Lower leg skin (tissue), 4 donors: ENCODE measurements at regions not wholly inside any gene's neighbourhood (a gene's known extent, or its start where the extent isn't known, plus 50 kb on each side); places are given as distances from the start of the nearest gene placed in this dataset.

ENCODE experiments used
- DNase-seq, 2 donors: peaks; one replicate each; pipeline ENCODE4 v3.0.0-alpha.2; 2019; ENCODE audit warnings: low spot score in 2 of 2
- H3K4me3 ChIP-seq: fragments of 200-600 bp; sonication (generic); 2 replicates; pipeline ENCODE4 v1.5.1; 2017; ENCODE audit warnings: mild to moderate bottlenecking, low read depth; ENCODE audit not compliant: poor library complexity, severe bottlenecking
- POLR2A ChIP-seq, 2 donors: fragments of 450-650 bp; IDR thresholded peaks; one replicate each; pipeline ENCODE4 v1.6.1; 2016 to 2017; ENCODE audit warnings: antibody characterized with exemption in 2 of 2, mild to moderate bottlenecking in 1 of 2, moderate library complexity in 1 of 2
- WGBS, 2 donors: methylation state at CpG; one replicate each; pipeline ENCODE4 v1.1.5; 2018; 5-methylcytosine and 5-hydroxymethylcytosine counted together
- intact Hi-C: fragments of 100-400 bp; cut with DNase I; formaldehyde crosslinking; loops from one replicate; pipeline ENCODE4 v1.15.0; 2023; ENCODE audit warnings: low total_unique reads
- TF ChIP-seq, protein P1 (sequence below), 3 donors: fragments of 450-650 bp; IDR thresholded peaks; one replicate each; pipeline ENCODE4 v1.5.1; 2016; ENCODE audit warnings: antibody characterized with exemption in 3 of 3, mild to moderate bottlenecking in 3 of 3, moderate library complexity in 2 of 3

DNA sequence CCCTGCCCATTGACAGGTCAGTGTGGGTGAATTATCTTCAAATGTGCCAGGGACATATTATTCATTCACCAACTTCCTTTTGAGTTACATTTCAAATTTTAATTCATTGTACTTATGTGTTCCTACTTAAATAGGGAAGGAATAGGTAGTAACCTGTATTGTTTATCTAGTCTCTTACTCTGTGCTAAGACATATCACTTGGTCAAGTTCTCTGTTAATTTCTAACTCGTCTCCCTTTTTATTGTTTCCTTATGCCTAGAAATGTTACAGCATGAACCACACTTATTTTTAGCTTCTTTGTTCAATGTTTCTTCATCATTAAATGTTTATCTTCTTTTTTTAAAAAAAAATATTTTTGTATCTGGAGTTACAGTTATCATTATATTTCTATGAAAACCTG, 151.9 kb downstream of the HAUS1 start:
- TF ChIP-seq POLR2A (IDR thresholded peaks at IDR 0.05): no peak
- TF ChIP-seq, protein P1, sequence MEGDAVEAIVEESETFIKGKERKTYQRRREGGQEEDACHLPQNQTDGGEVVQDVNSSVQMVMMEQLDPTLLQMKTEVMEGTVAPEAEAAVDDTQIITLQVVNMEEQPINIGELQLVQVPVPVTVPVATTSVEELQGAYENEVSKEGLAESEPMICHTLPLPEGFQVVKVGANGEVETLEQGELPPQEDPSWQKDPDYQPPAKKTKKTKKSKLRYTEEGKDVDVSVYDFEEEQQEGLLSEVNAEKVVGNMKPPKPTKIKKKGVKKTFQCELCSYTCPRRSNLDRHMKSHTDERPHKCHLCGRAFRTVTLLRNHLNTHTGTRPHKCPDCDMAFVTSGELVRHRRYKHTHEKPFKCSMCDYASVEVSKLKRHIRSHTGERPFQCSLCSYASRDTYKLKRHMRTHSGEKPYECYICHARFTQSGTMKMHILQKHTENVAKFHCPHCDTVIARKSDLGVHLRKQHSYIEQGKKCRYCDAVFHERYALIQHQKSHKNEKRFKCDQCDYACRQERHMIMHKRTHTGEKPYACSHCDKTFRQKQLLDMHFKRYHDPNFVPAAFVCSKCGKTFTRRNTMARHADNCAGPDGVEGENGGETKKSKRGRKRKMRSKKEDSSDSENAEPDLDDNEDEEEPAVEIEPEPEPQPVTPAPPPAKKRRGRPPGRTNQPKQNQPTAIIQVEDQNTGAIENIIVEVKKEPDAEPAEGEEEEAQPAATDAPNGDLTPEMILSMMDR (IDR thresholded peaks at IDR 0.05): no peak

DNA sequence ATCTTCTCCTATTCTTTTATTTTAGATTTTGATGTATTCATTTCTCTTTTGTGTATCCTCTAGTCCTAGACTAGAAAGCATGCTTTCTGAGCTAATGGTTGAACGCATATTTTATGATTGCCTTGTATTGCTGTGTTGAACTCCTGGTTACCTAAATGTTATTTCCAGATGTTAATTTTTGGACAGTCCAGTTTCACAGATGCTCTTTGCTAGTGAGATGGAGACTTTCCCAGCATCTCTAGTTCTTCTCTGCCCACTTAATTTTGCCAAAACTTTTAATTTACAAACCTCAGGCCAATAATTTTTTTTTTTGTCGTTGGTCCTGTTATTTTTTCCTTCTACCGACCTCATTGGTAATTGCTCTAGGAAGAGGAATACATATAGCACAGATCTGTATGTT, 153.2 kb downstream of the HAUS1 start:
- no peak for DNase-seq
- 68 to 74% methylated on average over 3 of the region's 3 CpGs for WGBS, 2 donors
- intact Hi-C loops: no loop called here
- no peak overlapping the region for H3K4me3 ChIP-seq
- TF ChIP-seq POLR2A (IDR thresholded peaks at IDR 0.05): no peak
- TF ChIP-seq, protein P1 (IDR thresholded peaks at IDR 0.05): no peak

More for the DNA sequence above, 151.9 kb downstream of the HAUS1 start:
- no peak for DNase-seq
- H3K4me3 ChIP-seq: no peak overlapping the region
- intact Hi-C loops: no loop called here
- WGBS, 2 donors: 61 to 73% methylated on average over 1 of the region's 1 CpG

DNA sequence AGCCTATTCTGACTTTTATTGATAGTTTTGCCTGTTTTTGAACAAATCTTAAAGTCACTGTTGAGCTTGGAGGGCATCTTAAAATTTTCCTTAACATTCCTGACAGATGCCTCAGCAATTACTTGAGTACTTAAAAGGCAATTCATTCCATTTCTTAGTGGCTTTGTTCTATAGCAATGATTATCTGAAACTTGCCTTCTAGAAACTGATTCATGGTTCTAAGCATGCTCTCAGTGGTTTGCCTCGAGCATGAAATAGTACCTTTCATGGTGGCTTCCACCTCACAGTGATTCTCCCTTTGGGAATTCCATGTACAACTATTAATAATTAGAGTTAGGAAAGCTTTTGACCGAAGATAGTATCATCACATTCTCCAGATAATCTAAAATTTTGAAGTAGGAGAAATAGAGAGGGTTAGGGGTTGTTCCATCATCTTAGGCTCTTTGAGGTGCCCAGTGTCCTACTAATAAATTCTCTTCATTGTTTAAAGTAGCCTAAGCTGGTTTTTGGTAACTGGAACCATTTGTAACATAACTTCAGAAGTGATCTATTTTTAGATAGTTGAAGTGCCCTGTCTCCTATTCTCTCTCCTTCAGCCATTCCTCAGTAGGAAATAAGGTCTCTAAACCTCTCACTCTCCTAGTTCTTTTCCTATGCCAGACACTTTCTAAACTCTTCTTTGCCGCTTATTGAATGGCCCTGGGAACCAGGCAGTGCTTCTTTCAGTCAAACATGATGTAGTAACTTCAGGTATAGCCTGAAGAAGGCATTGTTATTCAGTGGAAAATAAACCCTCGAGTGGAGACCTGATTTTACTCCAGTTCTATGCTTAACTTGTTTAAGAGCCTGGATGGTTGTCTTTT, 156.1 kb downstream of the HAUS1 start:
- TF ChIP-seq, protein P1 (IDR thresholded peaks at IDR 0.05): no peak
- TF ChIP-seq POLR2A (IDR thresholded peaks at IDR 0.05): no peak
- no peak for DNase-seq

GRCh38 chr18:46260879-46261143, 156.6 kb downstream of the HAUS1 start:
- no peak for TF ChIP-seq POLR2A (IDR thresholded peaks at IDR 0.05)
- TF ChIP-seq, protein P1 (IDR thresholded peaks at IDR 0.05): no peak
- DNase-seq: no peak
- no peak overlapping the region for H3K4me3 ChIP-seq
- intact Hi-C loops: no loop called here
- WGBS, 2 donors: 76 to 84% methylated on average over 3 of the region's 3 CpGs

More for the DNA sequence above, 156.1 kb downstream of the HAUS1 start:
- intact Hi-C loops: no loop called here
- 78 to 85% methylated on average over 4 of the region's 4 CpGs for WGBS, 2 donors
- H3K4me3 ChIP-seq: no peak overlapping the region

DNA sequence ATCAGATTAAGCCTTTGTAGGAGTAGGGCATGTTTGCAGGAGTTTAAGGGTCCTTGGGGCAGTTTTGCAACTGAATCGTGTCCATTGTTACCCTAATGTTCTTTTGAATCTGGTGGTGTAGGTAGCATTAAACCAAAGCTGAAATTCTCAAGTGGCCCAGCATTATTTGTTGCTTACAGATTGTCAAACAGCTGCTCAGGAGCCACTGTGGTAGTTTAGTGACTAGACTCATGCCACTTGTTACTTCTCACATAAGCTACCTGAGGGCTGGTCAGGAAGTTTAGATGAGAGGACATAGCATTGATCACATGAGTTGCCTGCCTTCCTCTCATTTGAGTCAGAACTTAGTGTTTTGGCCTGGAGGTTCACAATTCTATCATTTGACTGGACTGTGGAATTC, 157.6 kb downstream of the HAUS1 start:
- H3K4me3 ChIP-seq: no peak overlapping the region
- TF ChIP-seq POLR2A (IDR thresholded peaks at IDR 0.05): no peak
- TF ChIP-seq, protein P1 (IDR thresholded peaks at IDR 0.05): no peak
- intact Hi-C loops: no loop called here
- DNase-seq: no peak
- 86 to 93% methylated on average over 1 of the region's 1 CpG for WGBS, 2 donors

DNA sequence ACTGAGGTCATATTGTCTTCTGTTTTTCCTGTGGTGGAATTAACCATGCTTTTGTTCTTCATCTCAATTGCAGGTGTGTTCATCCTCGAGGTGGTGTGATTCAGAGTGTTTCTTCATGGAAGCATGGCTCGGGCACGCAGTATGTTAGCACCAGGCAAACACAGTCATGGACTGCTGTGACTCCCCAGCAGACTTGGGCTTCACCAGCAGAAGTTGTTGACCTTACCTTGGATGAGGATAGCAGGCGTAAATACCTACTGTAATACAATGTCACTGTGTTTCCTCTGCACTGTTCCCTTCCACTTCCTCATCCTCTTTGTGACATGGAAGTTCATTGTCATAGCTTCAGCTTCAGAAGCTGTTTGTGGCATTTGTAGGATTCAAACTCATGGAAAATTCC, 158.7 kb downstream of the HAUS1 start:
- H3K4me3 ChIP-seq: no peak overlapping the region
- intact Hi-C loops: no loop called here
- WGBS, 2 donors: 87 to 88% methylated on average over 4 of the region's 4 CpGs
- TF ChIP-seq, protein P1 (IDR thresholded peaks at IDR 0.05): no peak
- no peak for TF ChIP-seq POLR2A (IDR thresholded peaks at IDR 0.05)
- DNase-seq: no peak
